Neural progenitor cell (in vitro differentiated cells): ENCODE measurements at regions not wholly inside any gene's neighbourhood (a gene's known extent, or its start where the extent isn't known, plus 50 kb on each side); places are given as distances from the start of the nearest gene placed in this dataset.
A peak's percentile ranks its signal among the peaks of the same experiment; 100 is the strongest.

Experiments
- DNase-seq: peaks from one replicate; pipeline ENCODE4 v3.0.0-alpha.2; 2016; ENCODE audit warnings: low spot score
- H2AFZ ChIP-seq: fragments of 200-600 bp; sonication (generic); replicated peaks from 2 replicates; pipeline ENCODE4 v1.6.1; 2016; ENCODE audit warnings: antibody characterized with exemption
- H3F3A ChIP-seq: fragments of 200-600 bp; sonication (generic); 2 replicates; pipeline ENCODE4 v1.6.1; 2016; ENCODE audit warnings: antibody characterized with exemption, low read depth
- H3K27ac ChIP-seq: fragments of 200-600 bp; sonication (generic); 2 replicates; pipeline ENCODE4 v1.5.1; 2016; ENCODE audit warnings: mild to moderate bottlenecking
- H3K27me3 ChIP-seq: fragments of 200-600 bp; sonication (generic); 2 replicates; pipeline ENCODE4 v1.6.1; 2016; ENCODE audit warnings: mild to moderate bottlenecking, moderate library complexity
- H3K36me3 ChIP-seq: fragments of 200-600 bp; sonication (generic); 2 replicates; pipeline ENCODE4 v1.5.1; 2016
- H3K4me1 ChIP-seq: fragments of 200-600 bp; sonication (generic); 2 replicates; pipeline ENCODE4 v1.6.1; 2016; ENCODE audit warnings: mixed run types
- H3K4me2 ChIP-seq: fragments of 200-600 bp; sonication (generic); 2 replicates; pipeline ENCODE4 v1.6.1; 2016
- H3K4me3 ChIP-seq: fragments of 200-600 bp; sonication (generic); 2 replicates; pipeline ENCODE4 v1.5.1; 2016
- H3K79me2 ChIP-seq: fragments of 200-600 bp; sonication (generic); 2 replicates; pipeline ENCODE4 v1.6.1; 2016; ENCODE audit warnings: low read depth
- H3K9ac ChIP-seq: fragments of 200-600 bp; sonication (generic); 2 replicates; pipeline ENCODE4 v1.6.1; 2016
- H3K9me3 ChIP-seq: fragments of 200-600 bp; sonication (generic); 2 replicates; pipeline ENCODE4 v1.5.1; 2016; ENCODE audit warnings: low read depth
- H4K20me1 ChIP-seq: fragments of 200-600 bp; sonication (generic); 2 replicates; pipeline ENCODE4 v1.6.1; 2016; ENCODE audit warnings: low read depth
- H3K27ac Mint-ChIP-seq: 3 replicates; pipeline ENCODE4 v1.8.0; 2021; ENCODE audit warnings: mixed read lengths
- H3K27me3 Mint-ChIP-seq: 2 replicates; pipeline ENCODE4 v1.8.0; 2022; ENCODE audit warnings: low read depth, mild to moderate bottlenecking, inconsistent platforms, moderate library complexity, mixed read lengths; ENCODE audit not compliant: insufficient read depth
- H3K36me3 Mint-ChIP-seq: 3 replicates; pipeline ENCODE4 v1.8.0; 2021; ENCODE audit warnings: mixed read lengths
- H3K4me1 Mint-ChIP-seq: 3 replicates; pipeline ENCODE4 v1.8.0; 2021; ENCODE audit warnings: mixed read lengths
- H3K4me3 Mint-ChIP-seq: 3 replicates; pipeline ENCODE4 v1.8.0; 2021; ENCODE audit warnings: mild to moderate bottlenecking, moderate library complexity, mixed read lengths
- H3K9me3 Mint-ChIP-seq: 3 replicates; pipeline ENCODE4 v1.8.0; 2020; ENCODE audit warnings: mixed read lengths
- CTCF ChIP-seq: fragments of 200-600 bp; sonication (generic); IDR thresholded peaks from 2 replicates; pipeline ENCODE4 v1.5.1; 2017; ENCODE audit warnings: antibody characterized with exemption, mild to moderate bottlenecking
- EZH2 ChIP-seq: fragments of 200-600 bp; sonication (generic); IDR thresholded peaks from 2 replicates; pipeline ENCODE4 v1.6.1; 2017; ENCODE audit warnings: antibody characterized with exemption, mild to moderate bottlenecking, moderate library complexity
- EZH2phosphoT487 ChIP-seq: fragments of 200-600 bp; sonication (generic); IDR thresholded peaks from 2 replicates; pipeline ENCODE4 v1.6.1; 2017; ENCODE audit warnings: antibody characterized with exemption

- Histone ChIP-seq H3K36me3 (no peaks in the 10 kb centered on the region), H3K4me1 (peaks cover 7% of the 10 kb centered on the region), H3K27ac (no peak overlapping the region), H2AFZ (no peak overlapping the region), H3K9me3 (no peaks in the 10 kb centered on the region), H3K4me3 (no peak overlapping the region), H4K20me1 (no peaks in the 10 kb centered on the region), H3K9ac (no peak overlapping the region), H3K27me3 (no peaks in the 10 kb centered on the region), H3K79me2 (no peaks in the 10 kb centered on the region), H3F3A (no peaks in the 10 kb centered on the region), H3K4me2 (no peak overlapping the region)
- Mint-ChIP-seq H3K27ac (no peak overlapping the region), H3K27me3 (peaks cover 3% of the 10 kb centered on the region), H3K4me1 (peaks cover 5% of the 10 kb centered on the region), H3K36me3 (no peaks in the 10 kb centered on the region), H3K9me3 (no peaks in the 10 kb centered on the region), H3K4me3 (no peak overlapping the region)
- no peak for DNase-seq
- TF ChIP-seq CTCF = no peak
- no peak for TF ChIP-seq EZH2
- no peak for TF ChIP-seq EZH2phosphoT487
These were observed 103.8 kb upstream of the SMC2 start for GRCh38 chr9:103990311-103990710.

GRCh38 chr9:103991001-103991400 is 103.1 kb upstream of the SMC2 start:
- TF ChIP-seq EZH2phosphoT487 (no peak), CTCF (no peak), EZH2 (no peak)
- H3K4me1 ChIP-seq = peaks cover 7% of the 10 kb centered on the region
- H3K27ac Mint-ChIP-seq = no peak overlapping the region

GRCh38 chr9:103991698-103992097 is 102.4 kb upstream of the SMC2 start:
- H3K4me3 ChIP-seq = no peak overlapping the region
- no peak overlapping the region for H3K27ac ChIP-seq
- TF ChIP-seq EZH2phosphoT487 (no peak), EZH2 (no peak), CTCF (no peak)
- H3K36me3 Mint-ChIP-seq = no peaks in the 10 kb centered on the region
- no peaks in the 10 kb centered on the region for H3K79me2 ChIP-seq
- H3F3A ChIP-seq = no peaks in the 10 kb centered on the region
- H3K27me3 ChIP-seq = no peaks in the 10 kb centered on the region
- DNase-seq = no peak
- no peaks in the 10 kb centered on the region for H4K20me1 ChIP-seq
- no peak overlapping the region for H3K4me3 Mint-ChIP-seq
- H3K9me3 Mint-ChIP-seq = no peaks in the 10 kb centered on the region
- peaks cover 5% of the 10 kb centered on the region for H3K4me1 Mint-ChIP-seq
- H3K4me1 ChIP-seq = peaks cover 7% of the 10 kb centered on the region
- no peak overlapping the region for H3K27ac Mint-ChIP-seq
- no peaks in the 10 kb centered on the region for H3K36me3 ChIP-seq
- H3K4me2 ChIP-seq = no peak overlapping the region
- H3K27me3 Mint-ChIP-seq = no peaks in the 10 kb centered on the region
- no peak overlapping the region for H2AFZ ChIP-seq
- no peak overlapping the region for H3K9ac ChIP-seq
- H3K9me3 ChIP-seq = no peaks in the 10 kb centered on the region

More at GRCh38 chr9:103991001-103991400, 103.1 kb upstream of the SMC2 start:
- no peak overlapping the region for H3K4me3 Mint-ChIP-seq
- Histone ChIP-seq H3K27ac (no peak overlapping the region), H2AFZ (no peak overlapping the region), H3K79me2 (no peaks in the 10 kb centered on the region), H3K4me2 (no peak overlapping the region), H3K27me3 (no peaks in the 10 kb centered on the region), H3K4me3 (no peak overlapping the region), H4K20me1 (no peaks in the 10 kb centered on the region), H3K36me3 (no peaks in the 10 kb centered on the region), H3K9me3 (no peaks in the 10 kb centered on the region), H3K9ac (no peak overlapping the region), H3F3A (no peaks in the 10 kb centered on the region)
- H3K9me3 Mint-ChIP-seq = no peaks in the 10 kb centered on the region
- H3K4me1 Mint-ChIP-seq = peaks cover 5% of the 10 kb centered on the region
- no peaks in the 10 kb centered on the region for H3K36me3 Mint-ChIP-seq
- peak; percentile 20 for DNase-seq
- peaks cover 3% of the 10 kb centered on the region for H3K27me3 Mint-ChIP-seq
